GM19193 (cell line): ENCODE measurements at regions not wholly inside any gene's neighbourhood (a gene's known extent, or its start where the extent isn't known, plus 50 kb on each side); places are given as distances from the start of the nearest gene placed in this dataset.

Experiments
- POLR2A ChIP-seq: IDR thresholded peaks from 4 replicates; pipeline ENCODE4 v1.6.1; 2011; ENCODE audit not compliant: insufficient read depth, insufficient read length; ENCODE audit errors: extremely low read depth

GRCh38 chr6:145306489-145306888 is 428.8 kb downstream of the EPM2A start:
- TF ChIP-seq POLR2A = no peak

- TF ChIP-seq POLR2A = no peak
Observed at GRCh38 chr6:145309842-145310535, 425.3 kb downstream of the EPM2A start.

- TF ChIP-seq POLR2A = no peak
Observed at GRCh38 chr6:145312481-145312880, 422.8 kb downstream of the EPM2A start.

- no peak for TF ChIP-seq POLR2A
Observed at GRCh38 chr6:145313041-145313855, 422.1 kb downstream of the EPM2A start.

- no peak for TF ChIP-seq POLR2A
Observed at GRCh38 chr6:145315982-145316600, 419.2 kb downstream of the EPM2A start.

- TF ChIP-seq POLR2A = no peak
Observed at GRCh38 chr6:145318952-145319351, 416.4 kb downstream of the EPM2A start.

GRCh38 chr6:145319605-145320004 is 415.7 kb downstream of the EPM2A start:
- TF ChIP-seq POLR2A = no peak

GRCh38 chr6:145323646-145324045 is 411.7 kb downstream of the EPM2A start:
- TF ChIP-seq POLR2A = no peak

- TF ChIP-seq POLR2A = no peak
Observed at GRCh38 chr6:145327586-145327985, 407.7 kb downstream of the EPM2A start.

- no peak for TF ChIP-seq POLR2A
Observed at GRCh38 chr6:145329257-145329656, 406.1 kb downstream of the EPM2A start.

- no peak for TF ChIP-seq POLR2A
Observed at GRCh38 chr6:145331066-145331465, 404.3 kb downstream of the EPM2A start.

GRCh38 chr6:145332011-145332410 is 403.3 kb downstream of the EPM2A start:
- TF ChIP-seq POLR2A = no peak

GRCh38 chr6:145336119-145336518 is 399.2 kb downstream of the EPM2A start:
- TF ChIP-seq POLR2A = no peak

- no peak for TF ChIP-seq POLR2A
Observed at GRCh38 chr6:145339089-145339488, 396.2 kb downstream of the EPM2A start.

GRCh38 chr6:145340256-145340655 is 395.1 kb downstream of the EPM2A start:
- no peak for TF ChIP-seq POLR2A

GRCh38 chr6:145345094-145345493 is 390.2 kb downstream of the EPM2A start:
- no peak for TF ChIP-seq POLR2A
